GM21423 (cell line): ENCODE measurements at regions not wholly inside any gene's neighbourhood (a gene's known extent, or its start where the extent isn't known, plus 50 kb on each side); places are given as distances from the start of the nearest gene placed in this dataset.
"Not testable (repeated sequence)": the region's sequence is repeated elsewhere in the genome, so short reads cannot be mapped to it uniquely, and the experiment has no call there.

Experiments
- ATAC-seq: cut with Tn5 transposase; IDR thresholded peaks from one replicate; pipeline ENCODE4 v1.9.1; 2021; ENCODE audit warnings: mild to moderate bottlenecking, moderate library complexity; ENCODE audit not compliant: unreplicated experiment

- no peak for ATAC-seq
These were observed 1960.9 kb upstream of the DEFB115 start for GRCh38 chr20:29296256-29297230.

GRCh38 chr20:29297411-29298270, 1959.8 kb upstream of the DEFB115 start:
- no peak for ATAC-seq

- no peak for ATAC-seq
These were observed 1959.2 kb upstream of the DEFB115 start for GRCh38 chr20:29298271-29298590.

- no peak for ATAC-seq
These were observed 1958.5 kb upstream of the DEFB115 start for GRCh38 chr20:29298759-29299613.

GRCh38 chr20:29299811-29300578, 1957.5 kb upstream of the DEFB115 start:
- ATAC-seq: no peak

GRCh38 chr20:29300579-29301551, 1956.6 kb upstream of the DEFB115 start:
- ATAC-seq: no peak

- no peak for ATAC-seq
These were observed 1955.7 kb upstream of the DEFB115 start for GRCh38 chr20:29301624-29302259.

- ATAC-seq: no peak
These were observed 1954.4 kb upstream of the DEFB115 start for GRCh38 chr20:29302979-29303644.

GRCh38 chr20:29306390-29307072, 1950.9 kb upstream of the DEFB115 start:
- ATAC-seq: no peak

- not testable (repeated sequence) for ATAC-seq
These were observed 1950.0 kb upstream of the DEFB115 start for GRCh38 chr20:29307484-29307883.

GRCh38 chr20:29308956-29309355, 1948.5 kb upstream of the DEFB115 start:
- ATAC-seq: not testable (repeated sequence)

GRCh38 chr20:29309481-29309880, 1948.0 kb upstream of the DEFB115 start:
- ATAC-seq: not testable (repeated sequence)

- ATAC-seq: not testable (repeated sequence)
These were observed 1946.4 kb upstream of the DEFB115 start for GRCh38 chr20:29311046-29311445.

- not testable (repeated sequence) for ATAC-seq
These were observed 1944.8 kb upstream of the DEFB115 start for GRCh38 chr20:29312679-29313078.

GRCh38 chr20:29313481-29313880, 1944.0 kb upstream of the DEFB115 start:
- ATAC-seq: no peak

- ATAC-seq: no peak
These were observed 1943.2 kb upstream of the DEFB115 start for GRCh38 chr20:29314294-29314693.

GRCh38 chr20:29318871-29319461, 1938.5 kb upstream of the DEFB115 start:
- ATAC-seq: no peak
